GM18873 (cell line): ENCODE measurements at regions not wholly inside any gene's neighbourhood (a gene's known extent, or its start where the extent isn't known, plus 50 kb on each side); places are given as distances from the start of the nearest gene placed in this dataset.

ENCODE experiments used
- ATAC-seq: cut with Tn5 transposase; IDR thresholded peaks from one replicate; pipeline ENCODE4 v1.9.1; 2021; ENCODE audit warnings: mild to moderate bottlenecking, moderate library complexity, moderate number of reproducible peaks; ENCODE audit not compliant: unreplicated experiment, low FRiP score

GRCh38 chr16:79658301-79659033 is 57.9 kb upstream of the MAF start:
- no peak for ATAC-seq

GRCh38 chr16:79656553-79657115 is 56.1 kb upstream of the MAF start:
- ATAC-seq: no peak

- no peak for ATAC-seq
Measured at GRCh38 chr16:79653373-79653891, 52.9 kb upstream of the MAF start.

GRCh38 chr16:79651363-79651762 is 50.8 kb upstream of the MAF start:
- no peak for ATAC-seq
